ENCODE measurements at regions not wholly inside any gene's neighbourhood (a gene's known extent, or its start where the extent isn't known, plus 50 kb on each side); places are given as distances from the start of the nearest gene placed in this dataset.

GRCh38 chr10:62577076-62577475 lies 202.9 kb downstream of the ZNF365 start:
- TF ChIP-seq POLR2A (IDR thresholded peaks at IDR 0.05; ENCODE audit: low read length) (no peak), CTCF (IDR thresholded peaks at IDR 0.05) (no peak), HOXA7 (CRISPR knock-in tag; IDR thresholded peaks at IDR 0.05) (no peak), ESRRA (IDR thresholded peaks at IDR 0.05; ENCODE audit: borderline replicate concordance, low read length) (no peak), CHD4 (IDR thresholded peaks at IDR 0.05; ENCODE audit: borderline replicate concordance) (no peak), MAFK (IDR thresholded peaks at IDR 0.05; ENCODE audit: partially characterized antibody) (no peak), REST (IDR thresholded peaks at IDR 0.05) (no peak), RARB (CRISPR knock-in tag; IDR thresholded peaks at IDR 0.05) (no peak), RCOR1 (IDR thresholded peaks at IDR 0.05; ENCODE audit: low read depth, low read length) (no peak)
